Common myeloid progenitor, CD34-positive (primary cell): ENCODE measurements at regions not wholly inside any gene's neighbourhood (a gene's known extent, or its start where the extent isn't known, plus 50 kb on each side); places are given as distances from the start of the nearest gene placed in this dataset.

Experiments used
- CTCF ChIA-PET: fragments of 350-600 bp; sonication (Branson Sonifier 250); formaldehyde crosslinking; loops from one replicate; lab custom pipeline; 2021; ENCODE audit warnings: antibody characterized with exemption; lab: Charles Lee
- POLR2A ChIA-PET: fragments of 350-600 bp; sonication (Branson Sonifier 250); formaldehyde crosslinking; loops from one replicate; lab custom pipeline; 2021; ENCODE audit warnings: antibody characterized with exemption; lab: Charles Lee
- DNase-seq, 3 donors: peaks; one replicate each; pipeline versions ENCODE4 v3.0.0 to v3.0.0-alpha.2; 2013
- H3K27ac ChIP-seq, 2 experiments: 1 replicate in 1 of 2; 2 replicates in 1 of 2; pipeline ENCODE4 v1.7.0; 2013; ENCODE audit warnings: inconsistent platforms in 2 of 2, low read length in 2 of 2, mild to moderate bottlenecking in 2 of 2, low read depth in 1 of 2, moderate library complexity in 1 of 2; ENCODE audit not compliant: severe bottlenecking in 2 of 2, insufficient read depth in 1 of 2, poor library complexity in 1 of 2
- H3K27me3 ChIP-seq, 5 experiments: replicated peaks in 2 of 5; 1 replicate in 3 of 5; 2 replicates in 2 of 5; pipeline versions ENCODE4 v1.6.1 to v1.7.0; 2013; ENCODE audit warnings: low read length in 4 of 5, mild to moderate bottlenecking in 2 of 5, moderate library complexity in 2 of 5, inconsistent platforms in 1 of 5; ENCODE audit not compliant: insufficient read depth in 5 of 5, control insufficient read depth in 4 of 5
- H3K36me3 ChIP-seq, 4 experiments: 1 replicate in 2 of 4; 2 replicates in 2 of 4; pipeline versions ENCODE4 v1.6.1 to v1.7.0; 2013; ENCODE audit warnings: low read length in 3 of 4, control low read depth in 1 of 4, mild to moderate bottlenecking in 1 of 4; ENCODE audit not compliant: control insufficient read depth in 4 of 4, insufficient read depth in 4 of 4
- H3K4me1 ChIP-seq, 4 experiments: 1 replicate in 3 of 4; 2 replicates in 1 of 4; pipeline versions ENCODE4 v1.6.1 to v1.7.1; 2013; ENCODE audit warnings: low read length in 3 of 4, mild to moderate bottlenecking in 3 of 4, control low read depth in 1 of 4, inconsistent platforms in 1 of 4, moderate library complexity in 1 of 4; ENCODE audit not compliant: control insufficient read depth in 4 of 4, insufficient read depth in 4 of 4; ENCODE audit errors: control extremely low read depth in 1 of 4
- H3K4me3 ChIP-seq, 7 experiments: 1 replicate in 4 of 7; 2 replicates in 3 of 7; pipeline versions ENCODE4 v1.5.1 to v1.7.0; 2013; ENCODE audit warnings: mild to moderate bottlenecking in 7 of 7, low read length in 6 of 7, moderate library complexity in 6 of 7, inconsistent platforms in 2 of 7, low read depth in 2 of 7, control low read depth in 1 of 7; ENCODE audit not compliant: insufficient read depth in 4 of 7, control insufficient read depth in 1 of 7; ENCODE audit errors: extremely low read depth in 1 of 7
- H3K9me3 ChIP-seq, 5 experiments: 1 replicate in 4 of 5; 2 replicates in 1 of 5; pipeline versions ENCODE4 v1.6.1 to v1.7.1; 2013; ENCODE audit warnings: low read length in 4 of 5, mild to moderate bottlenecking in 2 of 5, inconsistent platforms in 1 of 5, low read depth in 1 of 5, moderate library complexity in 1 of 5; ENCODE audit not compliant: control insufficient read depth in 4 of 5, insufficient read depth in 2 of 5; ENCODE audit errors: control extremely low read depth in 1 of 5
- WGBS: methylation state at CpG from one replicate; pipeline ENCODE4 v1.1.5; 2013; ENCODE audit not compliant: insufficient coverage; 5-methylcytosine and 5-hydroxymethylcytosine counted together

DNA sequence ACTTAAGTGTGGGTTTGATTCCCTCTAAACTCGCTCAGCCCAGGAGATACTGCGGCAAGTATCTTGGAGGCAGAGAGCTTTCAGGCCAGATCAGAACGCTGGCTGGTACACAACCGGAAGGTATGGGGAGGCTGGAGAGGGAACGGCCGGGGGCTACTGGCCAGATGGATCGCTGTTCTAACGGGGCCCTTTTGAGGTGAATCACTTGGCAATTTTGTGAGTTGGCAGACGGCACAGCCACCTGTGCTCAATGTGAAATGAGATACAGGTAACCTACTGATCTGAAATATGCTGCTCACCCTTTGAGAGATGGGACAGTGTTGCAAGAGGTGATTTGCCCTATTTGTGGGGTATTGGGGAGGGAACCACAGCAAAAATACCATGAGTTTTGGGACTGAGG is 622.9 kb upstream of the RBFOX1 start:
- no peaks in the 10 kb centered on the region for H3K9me3 ChIP-seq
- 97% methylated on average over 7 of the region's 9 CpGs for WGBS
- no peaks in the 10 kb centered on the region for H3K4me1 ChIP-seq
- POLR2A ChIA-PET = no interaction called here
- no peak for DNase-seq
- CTCF ChIA-PET = no interaction called here
- peaks cover 0 to 8% (median 2%) of the 10 kb centered on the region in 5 experiments for H3K27me3 ChIP-seq
- no peak overlapping the region for H3K4me3 ChIP-seq
- H3K36me3 ChIP-seq = no peaks in the 10 kb centered on the region
- H3K27ac ChIP-seq = no peak overlapping the region

DNA sequence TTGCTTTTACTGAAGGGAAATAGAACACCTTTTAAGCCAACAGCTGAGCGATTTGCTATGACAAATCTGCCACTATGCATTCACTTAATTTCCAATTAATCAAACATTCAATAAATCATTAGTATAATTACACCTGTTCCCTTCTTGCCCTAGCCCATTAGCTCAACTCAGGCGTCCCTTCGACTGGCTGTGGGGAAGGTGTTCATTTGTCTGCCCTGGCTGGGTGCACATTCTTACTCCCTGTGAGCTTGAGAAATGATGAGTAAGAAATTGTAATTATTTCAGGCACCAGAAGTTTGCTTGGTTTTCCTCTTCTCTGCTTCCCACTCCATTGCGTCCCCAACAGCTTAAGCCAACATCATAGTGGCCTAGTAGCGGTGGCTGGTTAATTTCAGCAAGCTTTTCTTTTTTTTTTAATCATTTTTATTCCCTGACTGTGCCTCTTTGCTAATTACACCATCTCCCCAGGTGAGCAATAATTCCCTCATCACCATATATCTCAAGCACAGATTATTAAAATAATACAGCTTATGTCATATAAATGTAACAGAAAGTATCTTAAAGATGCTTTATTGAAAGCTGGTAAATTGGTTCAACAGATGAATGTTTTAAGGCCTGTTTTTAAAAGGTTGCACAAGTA is 623.9 kb upstream of the RBFOX1 start:
- 94% methylated on average over 3 of the region's 5 CpGs for WGBS
- no peaks in the 10 kb centered on the region for H3K9me3 ChIP-seq
- ChIA-PET CTCF (interaction anchor here (1.1 kb wide), 1 partner anchor 12 kb away, joined by 3 read pairs; no protein-coding TSS in a partner anchor), POLR2A (no interaction called here)
- no peak overlapping the region for H3K4me3 ChIP-seq
- H3K27ac ChIP-seq = no peak overlapping the region
- H3K36me3 ChIP-seq = no peaks in the 10 kb centered on the region
- no peak for DNase-seq
- H3K27me3 ChIP-seq = peaks cover 0 to 10% (median 2%) of the 10 kb centered on the region in 5 experiments
- no peaks in the 10 kb centered on the region for H3K4me1 ChIP-seq

DNA sequence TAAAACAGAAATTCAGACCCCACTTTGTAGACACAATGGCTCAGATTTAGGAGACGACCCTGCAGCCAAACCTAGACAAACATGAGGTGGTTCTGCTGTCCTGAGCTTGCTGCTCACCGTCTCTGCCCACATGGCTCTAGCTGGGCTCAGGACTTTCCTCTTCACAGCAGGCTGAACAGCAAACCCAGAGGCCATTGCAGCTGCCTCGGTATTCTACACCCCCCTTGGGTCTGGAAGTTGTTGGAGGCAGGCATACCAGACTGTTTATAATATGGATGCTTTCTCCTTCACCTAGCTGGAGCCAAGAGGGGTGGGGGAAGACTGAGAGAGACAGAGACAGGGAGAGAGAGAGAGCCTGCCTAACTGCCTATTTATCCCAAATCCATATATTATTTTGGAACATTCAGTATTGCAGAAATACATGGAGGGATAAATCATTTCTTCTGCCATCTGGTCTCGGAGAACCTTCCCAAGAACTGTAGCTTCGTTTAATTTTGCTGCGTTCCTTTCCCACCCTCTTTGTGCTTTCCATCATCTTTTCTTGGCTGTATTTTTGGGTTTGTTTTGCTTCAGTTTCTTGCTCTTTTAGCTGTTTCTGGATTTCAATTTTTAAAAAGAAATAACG is 628.2 kb upstream of the RBFOX1 start:
- WGBS = 71% methylated on average over 7 of the region's 7 CpGs
- Histone ChIP-seq H3K4me3 (no peak overlapping the region), H3K27me3 (peaks cover 0 to 10% (median 0%) of the 10 kb centered on the region in 5 experiments), H3K36me3 (no peaks in the 10 kb centered on the region), H3K4me1 (no peaks in the 10 kb centered on the region), H3K9me3 (no peaks in the 10 kb centered on the region), H3K27ac (no peak overlapping the region)
- POLR2A ChIA-PET = no interaction called here
- DNase-seq = no peak
- CTCF ChIA-PET = interaction anchor here (0.9 kb wide), 1 partner anchor 20 kb away, joined by 3 read pairs; no protein-coding TSS in a partner anchor

DNA sequence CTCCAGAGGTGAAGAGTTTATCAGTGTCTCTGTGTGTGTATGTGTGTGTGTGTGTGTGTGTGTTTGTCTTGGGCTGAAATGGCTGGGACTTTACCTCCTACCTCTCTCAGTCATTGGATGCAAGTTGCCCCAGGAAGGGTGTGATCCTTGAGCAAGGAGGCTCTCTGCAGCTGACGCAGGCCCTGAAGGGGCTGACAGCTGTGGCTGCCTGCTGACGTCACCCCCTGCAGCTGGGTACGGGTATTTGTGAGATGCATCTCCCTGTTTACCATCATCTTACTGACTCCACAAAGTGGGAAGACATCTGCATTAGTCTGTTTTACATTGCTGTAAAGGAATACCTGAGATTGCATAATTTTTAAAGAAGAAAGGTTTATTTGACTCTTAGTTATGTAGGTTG is 631.5 kb upstream of the RBFOX1 start:
- H3K4me3 ChIP-seq = no peak overlapping the region
- peaks cover 0 to 2% (median 0%) of the 10 kb centered on the region in 5 experiments for H3K27me3 ChIP-seq
- no peak overlapping the region for H3K27ac ChIP-seq
- no peaks in the 10 kb centered on the region for H3K36me3 ChIP-seq
- ChIA-PET POLR2A (no interaction called here), CTCF (no interaction called here)
- DNase-seq = no peak
- no CpG with 5 or more reads among the region's 3 CpGs for WGBS
- H3K4me1 ChIP-seq = no peaks in the 10 kb centered on the region
- H3K9me3 ChIP-seq = no peaks in the 10 kb centered on the region

DNA sequence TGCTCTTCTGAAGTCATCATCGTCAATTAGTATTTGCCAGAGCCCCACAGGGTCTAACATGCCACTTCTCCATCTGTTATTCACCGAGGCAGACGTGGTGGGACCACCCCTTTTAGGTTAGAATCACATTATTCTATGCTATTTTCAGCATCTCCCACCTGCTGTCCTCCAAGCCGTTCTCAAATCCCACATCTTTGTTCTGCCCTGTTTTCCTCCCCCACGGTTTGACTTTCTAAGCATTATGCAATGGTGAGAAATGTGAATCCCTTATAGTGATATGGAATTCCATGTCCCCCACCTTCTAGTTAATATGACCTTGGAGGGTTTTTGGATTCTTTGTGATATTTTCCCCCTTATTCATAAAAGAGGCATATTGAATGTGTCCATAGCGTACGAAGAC is 634.1 kb upstream of the RBFOX1 start:
- Histone ChIP-seq H3K9me3 (no peaks in the 10 kb centered on the region), H3K36me3 (no peaks in the 10 kb centered on the region), H3K27me3 (no peaks in the 10 kb centered on the region), H3K27ac (no peak overlapping the region), H3K4me3 (no peak overlapping the region), H3K4me1 (no peaks in the 10 kb centered on the region)
- WGBS = 82% methylated on average over 4 of the region's 7 CpGs
- no peak for DNase-seq
- CTCF ChIA-PET = no interaction called here
- POLR2A ChIA-PET = no interaction called here

DNA sequence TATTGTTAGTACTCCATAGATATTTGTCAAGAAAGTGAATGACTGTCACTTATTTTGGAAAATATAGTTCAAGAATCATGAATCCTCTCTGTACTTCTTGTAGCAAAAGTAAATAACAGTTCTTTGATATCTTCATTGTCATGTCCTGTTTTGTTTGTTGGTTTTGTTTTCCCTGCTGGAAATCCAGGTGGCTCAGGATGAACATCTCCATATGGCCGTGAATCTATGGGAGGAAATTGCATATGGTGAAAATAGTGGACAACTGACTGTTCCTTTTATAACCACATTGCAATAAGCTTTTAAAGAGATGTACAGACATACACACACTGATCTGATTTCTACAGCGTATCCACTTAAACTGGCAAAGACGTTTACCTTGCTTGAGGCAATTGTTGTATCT is 637.0 kb upstream of the RBFOX1 start:
- POLR2A ChIA-PET = no interaction called here

DNA sequence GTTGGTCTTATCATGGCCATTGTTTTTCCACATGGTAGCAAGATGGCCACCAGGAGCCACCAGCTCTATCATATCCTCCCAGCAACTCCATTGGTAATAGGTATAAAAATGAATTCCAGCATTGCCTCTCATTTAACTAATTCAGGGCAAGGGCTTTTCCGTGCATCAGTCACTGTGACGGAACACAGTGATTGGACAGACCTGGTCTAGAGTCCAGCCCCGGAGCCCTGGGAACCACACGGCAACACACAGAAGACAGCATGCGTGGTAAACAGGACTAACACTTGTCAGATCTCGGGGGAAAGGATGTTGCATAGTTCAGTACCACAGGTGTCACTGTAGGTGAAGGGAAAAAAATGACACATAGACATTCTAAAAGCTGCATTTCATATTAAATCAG is 638.0 kb upstream of the RBFOX1 start:
- no peaks in the 10 kb centered on the region for H3K4me1 ChIP-seq
- ChIA-PET CTCF (interaction anchor here (1.3 kb wide), 1 partner anchor 11 kb away, joined by 6 read pairs; no protein-coding TSS in a partner anchor), POLR2A (no interaction called here)
- H3K27me3 ChIP-seq = peaks cover 0 to 4% (median 0%) of the 10 kb centered on the region in 5 experiments
- H3K27ac ChIP-seq = no peak overlapping the region
- no peak for DNase-seq
- H3K4me3 ChIP-seq = no peak overlapping the region
- peaks cover 0 to 2% (median 0%) of the 10 kb centered on the region in 5 experiments for H3K9me3 ChIP-seq
- H3K36me3 ChIP-seq = no peaks in the 10 kb centered on the region
- 76% methylated on average over 6 of the region's 6 CpGs for WGBS

More for the DNA sequence above, 637.0 kb upstream of the RBFOX1 start:
- H3K27me3 ChIP-seq = peaks cover 0 to 4% (median 0%) of the 10 kb centered on the region in 5 experiments
- no peak overlapping the region for H3K27ac ChIP-seq
- no peak for DNase-seq
- peaks cover 0 to 2% (median 0%) of the 10 kb centered on the region in 5 experiments for H3K9me3 ChIP-seq
- CTCF ChIA-PET = interaction anchor here (1.3 kb wide), 1 partner anchor 12 kb away, joined by 6 read pairs; no protein-coding TSS in a partner anchor
- WGBS = 100% methylated on average over 2 of the region's 3 CpGs
- no peaks in the 10 kb centered on the region for H3K36me3 ChIP-seq
- H3K4me3 ChIP-seq = no peak overlapping the region
- no peaks in the 10 kb centered on the region for H3K4me1 ChIP-seq
